Uterus (tissue), 2 donors: ENCODE measurements at regions not wholly inside any gene's neighbourhood (a gene's known extent, or its start where the extent isn't known, plus 50 kb on each side); places are given as distances from the start of the nearest gene placed in this dataset.

Source experiments
- POLR2A ChIP-seq, 2 donors: fragments of 450-650 bp; IDR thresholded peaks; one replicate each; pipeline ENCODE4 v1.6.1; 2016; ENCODE audit warnings: antibody characterized with exemption in 2 of 2, mild to moderate bottlenecking in 1 of 2, moderate library complexity in 1 of 2
- TF ChIP-seq, protein P1 (sequence below), 4 experiments: fragments of 200-600 bp in 2 of 4; fragments of 450-650 bp in 2 of 4; sonication (generic) in 2 of 4; IDR thresholded peaks; one replicate each; pipeline ENCODE4 v1.5.1; 2016 to 2019; ENCODE audit warnings: antibody characterized with exemption in 4 of 4, mild to moderate bottlenecking in 2 of 4, moderate library complexity in 1 of 4

DNA sequence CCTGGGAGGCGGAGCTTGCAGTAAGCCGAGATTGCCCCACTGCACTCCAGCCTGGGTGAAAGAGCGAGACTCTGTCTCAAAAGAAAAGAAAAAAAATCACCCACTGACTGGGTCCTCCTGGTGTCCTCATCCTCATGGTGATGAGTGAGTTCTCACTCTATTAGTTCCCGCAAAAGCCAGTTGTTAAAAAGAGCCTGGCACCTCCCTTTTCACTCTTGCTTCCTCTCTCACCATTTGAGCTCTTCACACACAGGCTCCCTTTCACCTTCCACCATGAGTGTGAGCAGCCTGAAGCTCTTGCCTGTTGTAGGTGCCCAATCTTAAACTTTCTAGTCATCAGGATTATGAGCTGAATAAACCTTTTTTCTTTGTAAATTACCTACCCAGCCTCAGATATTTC lies 176.4 kb downstream of the SLC38A4 start:
- TF ChIP-seq, protein P1, sequence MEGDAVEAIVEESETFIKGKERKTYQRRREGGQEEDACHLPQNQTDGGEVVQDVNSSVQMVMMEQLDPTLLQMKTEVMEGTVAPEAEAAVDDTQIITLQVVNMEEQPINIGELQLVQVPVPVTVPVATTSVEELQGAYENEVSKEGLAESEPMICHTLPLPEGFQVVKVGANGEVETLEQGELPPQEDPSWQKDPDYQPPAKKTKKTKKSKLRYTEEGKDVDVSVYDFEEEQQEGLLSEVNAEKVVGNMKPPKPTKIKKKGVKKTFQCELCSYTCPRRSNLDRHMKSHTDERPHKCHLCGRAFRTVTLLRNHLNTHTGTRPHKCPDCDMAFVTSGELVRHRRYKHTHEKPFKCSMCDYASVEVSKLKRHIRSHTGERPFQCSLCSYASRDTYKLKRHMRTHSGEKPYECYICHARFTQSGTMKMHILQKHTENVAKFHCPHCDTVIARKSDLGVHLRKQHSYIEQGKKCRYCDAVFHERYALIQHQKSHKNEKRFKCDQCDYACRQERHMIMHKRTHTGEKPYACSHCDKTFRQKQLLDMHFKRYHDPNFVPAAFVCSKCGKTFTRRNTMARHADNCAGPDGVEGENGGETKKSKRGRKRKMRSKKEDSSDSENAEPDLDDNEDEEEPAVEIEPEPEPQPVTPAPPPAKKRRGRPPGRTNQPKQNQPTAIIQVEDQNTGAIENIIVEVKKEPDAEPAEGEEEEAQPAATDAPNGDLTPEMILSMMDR (IDR thresholded peaks at IDR 0.05), result no peak
- no peak for TF ChIP-seq POLR2A (IDR thresholded peaks at IDR 0.05)
